Chondrocyte (in vitro differentiated cells): ENCODE measurements at regions not wholly inside any gene's neighbourhood (a gene's known extent, or its start where the extent isn't known, plus 50 kb on each side); places are given as distances from the start of the nearest gene placed in this dataset.
"Not testable (repeated sequence)": the region's sequence is repeated elsewhere in the genome, so short reads cannot be mapped to it uniquely, and the experiment has no call there.

ENCODE experiments used
- DNase-seq: peaks from one replicate; pipeline ENCODE4 v3.0.0; 2021; ENCODE audit warnings: mixed read lengths, low spot score
- H3K27ac Mint-ChIP-seq: one replicate; pipeline ENCODE4 v1.8.0; 2021; ENCODE audit warnings: mild to moderate bottlenecking, moderate library complexity, mixed read lengths; ENCODE audit not compliant: unreplicated experiment
- H3K27me3 Mint-ChIP-seq: 2 replicates; pipeline ENCODE4 v1.8.0; 2021; ENCODE audit warnings: low read depth, mixed read lengths
- H3K36me3 Mint-ChIP-seq: 2 replicates; pipeline ENCODE4 v1.8.0; 2021; ENCODE audit warnings: low read depth, mixed read lengths
- H3K4me1 Mint-ChIP-seq: 2 replicates; pipeline ENCODE4 v1.8.0; 2021; ENCODE audit warnings: low read depth, mild to moderate bottlenecking, mixed read lengths
- H3K4me3 Mint-ChIP-seq: one replicate; pipeline ENCODE4 v1.8.0; 2021; ENCODE audit warnings: mild to moderate bottlenecking, moderate library complexity, mixed read lengths; ENCODE audit not compliant: unreplicated experiment
- H3K9me3 Mint-ChIP-seq: 2 replicates; pipeline ENCODE4 v1.8.0; 2021; ENCODE audit warnings: low read depth, mixed read lengths
- CTCF ChIP-seq: fragments of 200-600 bp; sonication (generic); IDR thresholded peaks from 2 replicates; pipeline ENCODE4 v1.5.0; 2021; ENCODE audit warnings: antibody characterized with exemption, mild to moderate bottlenecking, moderate library complexity

- Mint-ChIP-seq H3K9me3 (peaks cover 1% of the 10 kb centered on the region), H3K27me3 (no peaks in the 10 kb centered on the region), H3K27ac (peak overlapping the region; percentile 63), H3K4me3 (no peak overlapping the region), H3K36me3 (no peaks in the 10 kb centered on the region), H3K4me1 (peaks cover 21% of the 10 kb centered on the region)
- peak; percentile 52 for DNase-seq
- no peak for TF ChIP-seq CTCF
Measured at GRCh38 chr15:99492275-99492674, 73.5 kb upstream of the MEF2A start.

- Mint-ChIP-seq H3K9me3 (peaks cover 6% of the 10 kb centered on the region), H3K4me1 (peaks cover 17% of the 10 kb centered on the region)
- DNase-seq: peak; percentile 63
Measured at GRCh38 chr15:99492716-99493115, 73.1 kb upstream of the MEF2A start.

GRCh38 chr15:99493461-99493860, 72.3 kb upstream of the MEF2A start:
- TF ChIP-seq CTCF: no peak
- no peak overlapping the region for H3K4me3 Mint-ChIP-seq

More at GRCh38 chr15:99492716-99493115, 73.1 kb upstream of the MEF2A start:
- Mint-ChIP-seq H3K36me3 (peaks cover 2% of the 10 kb centered on the region), H3K27ac (peak overlapping the region; percentile 63), H3K4me3 (no peak overlapping the region), H3K27me3 (no peaks in the 10 kb centered on the region)
- TF ChIP-seq CTCF: no peak

GRCh38 chr15:99494536-99495233, 71.1 kb upstream of the MEF2A start:
- Mint-ChIP-seq H3K4me1 (peaks cover 14% of the 10 kb centered on the region), H3K9me3 (peaks cover 13% of the 10 kb centered on the region)
- H3K36me3 Mint-ChIP-seq, H3K4me3 Mint-ChIP-seq, H3K27me3 Mint-ChIP-seq, H3K27ac Mint-ChIP-seq, DNase-seq: not testable (repeated sequence)

More at GRCh38 chr15:99493461-99493860, 72.3 kb upstream of the MEF2A start:
- H3K9me3 Mint-ChIP-seq: peaks cover 12% of the 10 kb centered on the region
- H3K27ac Mint-ChIP-seq: no peak overlapping the region
- DNase-seq: no peak
- no peaks in the 10 kb centered on the region for H3K27me3 Mint-ChIP-seq
- H3K36me3 Mint-ChIP-seq: peaks cover 4% of the 10 kb centered on the region
- peaks cover 13% of the 10 kb centered on the region for H3K4me1 Mint-ChIP-seq

- Mint-ChIP-seq H3K9me3 (peaks cover 13% of the 10 kb centered on the region), H3K36me3 (peaks cover 4% of the 10 kb centered on the region), H3K4me1 (peaks cover 14% of the 10 kb centered on the region), H3K27ac (no peak overlapping the region), H3K27me3 (no peaks in the 10 kb centered on the region), H3K4me3 (no peak overlapping the region)
- no peak for DNase-seq
- TF ChIP-seq CTCF: no peak
Measured at GRCh38 chr15:99495430-99496301, 70.1 kb upstream of the MEF2A start.
